Cardiac septum (tissue), 1 donor: ENCODE measurements at regions not wholly inside any gene's neighbourhood (a gene's known extent, or its start where the extent isn't known, plus 50 kb on each side); places are given as distances from the start of the nearest gene placed in this dataset.

Experiments
- DNase-seq: peaks from one replicate; pipeline ENCODE4 v3.0.0-alpha.2; 2020; ENCODE audit warnings: low spot score
- intact Hi-C: fragments of 100-400 bp; cut with DNase I; formaldehyde crosslinking; loops from one replicate; pipeline ENCODE4 v1.14.0; 2022
- donor health status: DM: no; HTN: no; CAD: no.

GRCh38 chr14:85291731-85292130 lies 238.2 kb upstream of the FLRT2 start:
- intact Hi-C loops = no loop called here
- DNase-seq = no peak

- intact Hi-C loops = no loop called here
Observed at GRCh38 chr14:85293612-85294234, 236.2 kb upstream of the FLRT2 start.

GRCh38 chr14:85295318-85295717 lies 234.6 kb upstream of the FLRT2 start:
- no peak for DNase-seq
- intact Hi-C loops = no loop called here

More at GRCh38 chr14:85293612-85294234, 236.2 kb upstream of the FLRT2 start:
- no peak for DNase-seq

GRCh38 chr14:85296456-85297210 lies 233.3 kb upstream of the FLRT2 start:
- no peak for DNase-seq
- intact Hi-C loops = no loop called here

- no peak for DNase-seq
- intact Hi-C loops = no loop called here
Observed at GRCh38 chr14:85300107-85300506, 229.8 kb upstream of the FLRT2 start.

- no peak for DNase-seq
- intact Hi-C loops = no loop called here
Observed at GRCh38 chr14:85301506-85301905, 228.4 kb upstream of the FLRT2 start.

- no peak for DNase-seq
- intact Hi-C loops = no loop called here
Observed at GRCh38 chr14:85306024-85306423, 223.9 kb upstream of the FLRT2 start.

- no peak for DNase-seq
- intact Hi-C loops = no loop called here
Observed at GRCh38 chr14:85308531-85309300, 221.2 kb upstream of the FLRT2 start.

- intact Hi-C loops = no loop called here
- no peak for DNase-seq
Observed at GRCh38 chr14:85310491-85311272, 219.3 kb upstream of the FLRT2 start.

- intact Hi-C loops = no loop called here
- DNase-seq = no peak
Observed at GRCh38 chr14:85313560-85314207, 216.3 kb upstream of the FLRT2 start.

- intact Hi-C loops = no loop called here
- no peak for DNase-seq
Observed at GRCh38 chr14:85315290-85315689, 214.7 kb upstream of the FLRT2 start.

GRCh38 chr14:85315733-85316290 lies 214.1 kb upstream of the FLRT2 start:
- DNase-seq = no peak

GRCh38 chr14:85316701-85317410 lies 213.1 kb upstream of the FLRT2 start:
- no peak for DNase-seq

More at GRCh38 chr14:85315733-85316290, 214.1 kb upstream of the FLRT2 start:
- intact Hi-C loops = no loop called here

GRCh38 chr14:85317491-85318021 lies 212.4 kb upstream of the FLRT2 start:
- DNase-seq = no peak
- intact Hi-C loops = no loop called here

More at GRCh38 chr14:85316701-85317410, 213.1 kb upstream of the FLRT2 start:
- intact Hi-C loops = no loop called here

GRCh38 chr14:85319101-85319500 lies 210.8 kb upstream of the FLRT2 start:
- intact Hi-C loops = no loop called here
- no peak for DNase-seq

- intact Hi-C loops = no loop called here
- no peak for DNase-seq
Observed at GRCh38 chr14:85319998-85320630, 209.8 kb upstream of the FLRT2 start.

- intact Hi-C loops = no loop called here
- DNase-seq = no peak
Observed at GRCh38 chr14:85325134-85326017, 204.6 kb upstream of the FLRT2 start.
